B cell (primary cell): ENCODE measurements at regions not wholly inside any gene's neighbourhood (a gene's known extent, or its start where the extent isn't known, plus 50 kb on each side); places are given as distances from the start of the nearest gene placed in this dataset.

Source experiments
- ATAC-seq: fragments of 200-7000 bp; cut with Tn5 transposase; one replicate; pipeline ENCODE4 v1.10.0; 2021; ENCODE audit warnings: low read depth, mild to moderate bottlenecking, moderate number of reproducible peaks, moderate library complexity
- CTCF ChIA-PET: fragments of 350-600 bp; sonication (Branson Sonifier 250); formaldehyde crosslinking; loops from one replicate; lab custom pipeline; 2021; ENCODE audit warnings: antibody characterized with exemption, inconsistent platforms; lab: Charles Lee
- POLR2A ChIA-PET: fragments of 350-600 bp; sonication (Branson Sonifier 250); formaldehyde crosslinking; loops from one replicate; lab custom pipeline; 2021; ENCODE audit warnings: antibody characterized with exemption; lab: Charles Lee
- DNase-seq: peaks from one replicate; pipeline ENCODE4 v3.0.0; 2013
- H2AFZ ChIP-seq: 2 replicates; pipeline ENCODE4 v1.6.1; 2012; ENCODE audit warnings: mild to moderate bottlenecking, low read depth, low read length; ENCODE audit not compliant: insufficient read depth, poor library complexity, severe bottlenecking
- H3K27ac ChIP-seq, 2 donors: 1 replicate in 1 of 2; 2 replicates in 1 of 2; pipeline ENCODE4 v1.5.1; 2012 to 2013; ENCODE audit warnings: low read length in 2 of 2, mild to moderate bottlenecking in 2 of 2, moderate library complexity in 1 of 2
- H3K27me3 ChIP-seq, 4 experiments: fragments of 200-600 bp in 1 of 4; sonication (generic) in 1 of 4; replicated peaks in 1 of 4; 1 replicate in 2 of 4; 2 replicates in 2 of 4; pipeline versions ENCODE4 v1.6.1 to v1.7.0; 2013 to 2016; ENCODE audit warnings: low read length in 3 of 4, mild to moderate bottlenecking in 2 of 4, mixed read lengths in 1 of 4, moderate library complexity in 1 of 4; ENCODE audit not compliant: insufficient read depth in 4 of 4, control insufficient read depth in 3 of 4; ENCODE audit errors: control extremely low read depth in 1 of 4
- H3K36me3 ChIP-seq, 2 experiments: replicated peaks in 1 of 2; 1 replicate in 1 of 2; 2 replicates in 1 of 2; pipeline versions ENCODE4 v1.6.1 to v1.7.1; 2013; ENCODE audit warnings: low read length in 1 of 2; ENCODE audit not compliant: insufficient read depth in 2 of 2, control insufficient read depth in 1 of 2; ENCODE audit errors: control extremely low read depth in 1 of 2, extremely low read depth in 1 of 2
- H3K4me1 ChIP-seq, 2 donors: fragments of 200-600 bp in 1 of 2; sonication (generic) in 1 of 2; 1 replicate in 1 of 2; 2 replicates in 1 of 2; pipeline versions ENCODE4 v1.5.1 to v1.6.1; 2013 to 2017; ENCODE audit warnings: low read length in 2 of 2; ENCODE audit not compliant: control insufficient read depth in 2 of 2, insufficient read depth in 2 of 2
- H3K4me2 ChIP-seq: replicated peaks from 2 replicates; pipeline ENCODE3; 2012; ENCODE audit warnings: mild to moderate bottlenecking, low read depth, low read length; ENCODE audit not compliant: poor library complexity, severe bottlenecking
- H3K4me3 ChIP-seq, 5 experiments: fragments of 200-600 bp in 1 of 5; sonication (generic) in 1 of 5; 1 replicate in 3 of 5; 2 replicates in 2 of 5; pipeline versions ENCODE4 v1.5.1 to v1.7.0; 2011 to 2016; ENCODE audit warnings: low read length in 4 of 5, mild to moderate bottlenecking in 4 of 5, low read depth in 2 of 5, control low read depth in 1 of 5, moderate library complexity in 1 of 5; ENCODE audit not compliant: insufficient read depth in 1 of 5; ENCODE audit errors: control extremely low read depth in 1 of 5, extremely low read depth in 1 of 5
- H3K79me2 ChIP-seq: fragments of 200-600 bp; sonication (generic); one replicate; pipeline ENCODE4 v1.6.0; 2016; ENCODE audit warnings: low read length; ENCODE audit not compliant: control insufficient read depth, insufficient read depth
- H3K9ac ChIP-seq: fragments of 200-600 bp; sonication (generic); 2 replicates; pipeline ENCODE4 v1.6.1; 2017; ENCODE audit warnings: mild to moderate bottlenecking, low read length, moderate library complexity
- H3K9me3 ChIP-seq, 3 donors: one replicate each; pipeline versions ENCODE4 v1.6.1 to v1.7.1; 2013; ENCODE audit warnings: low read length in 2 of 3; ENCODE audit not compliant: control insufficient read depth in 2 of 3, insufficient read depth in 1 of 3; ENCODE audit errors: control extremely low read depth in 1 of 3
- H4K20me1 ChIP-seq: 2 replicates; pipeline ENCODE4 v1.6.0; 2012; ENCODE audit warnings: mild to moderate bottlenecking, low read length; ENCODE audit not compliant: insufficient read depth, control insufficient read depth, poor library complexity, severe bottlenecking
- H3K27ac Mint-ChIP-seq: one replicate; pipeline ENCODE4 v1.8.0; 2021; ENCODE audit warnings: mixed read lengths
- H3K27me3 Mint-ChIP-seq: one replicate; pipeline ENCODE4 v1.8.0; 2021; ENCODE audit warnings: mixed read lengths
- H3K4me1 Mint-ChIP-seq: one replicate; pipeline ENCODE4 v1.8.0; 2021; ENCODE audit warnings: mixed read lengths
- H3K4me3 Mint-ChIP-seq: one replicate; pipeline ENCODE4 v1.8.0; 2021; ENCODE audit warnings: mixed read lengths
- H3K9me3 Mint-ChIP-seq: one replicate; pipeline ENCODE4 v1.8.0; 2022; ENCODE audit warnings: mixed read lengths; ENCODE audit not compliant: insufficient read depth
- EZH2 ChIP-seq: IDR thresholded peaks from 2 replicates; pipeline ENCODE4 v1.6.1; 2012; ENCODE audit warnings: borderline replicate concordance, low read depth, mild to moderate bottlenecking, moderate library complexity, low read length; ENCODE audit not compliant: insufficient read depth, poor library complexity, severe bottlenecking
- WGBS: methylation state at CpG from one replicate; pipeline ENCODE4 v1.1.5; 2013; ENCODE audit warnings: missing lambda C conversion rate; ENCODE audit not compliant: insufficient coverage; 5-methylcytosine and 5-hydroxymethylcytosine counted together
- intact Hi-C: fragments of 100-400 bp; cut with micrococcal nuclease; formaldehyde crosslinking; loops from one replicate; pipeline ENCODE4 v1.10.0; 2022
- TF ChIP-seq, protein P1 (sequence below): fragments of 200-600 bp; IDR thresholded peaks from one replicate; pipeline ENCODE4 v1.8.0; 2022; ENCODE audit warnings: antibody characterized with exemption, mild to moderate bottlenecking

DNA sequence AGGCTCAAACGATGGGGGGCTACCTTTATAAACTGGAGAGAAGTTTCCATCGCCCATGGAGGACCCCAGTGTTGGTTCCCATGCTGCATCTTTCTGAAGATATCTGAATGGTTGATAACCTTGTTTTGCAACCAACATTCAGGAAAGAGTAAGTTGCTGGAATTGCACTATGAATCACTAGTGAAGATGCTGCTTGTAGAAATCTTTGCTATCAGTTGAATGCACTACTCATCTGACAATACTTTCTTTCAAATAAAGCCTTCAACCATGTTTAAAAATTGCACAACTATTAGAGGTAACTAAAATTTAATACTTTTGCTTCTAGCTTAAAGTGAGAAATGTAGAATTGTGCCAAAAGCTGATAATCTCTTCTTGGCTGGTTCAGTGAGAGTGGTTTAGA, 86.8 kb upstream of the HIVEP3 start:
- H3K27me3 ChIP-seq: no peaks in the 10 kb centered on the region
- Mint-ChIP-seq H3K4me3 (no peak overlapping the region), H3K4me1 (no peaks in the 10 kb centered on the region), H3K27me3 (peaks cover 10% of the 10 kb centered on the region), H3K27ac (no peak overlapping the region), H3K9me3 (no peaks in the 10 kb centered on the region)
- H3K27ac ChIP-seq: no peak overlapping the region
- no peaks in the 10 kb centered on the region for H3K9me3 ChIP-seq
- TF ChIP-seq, protein P1, sequence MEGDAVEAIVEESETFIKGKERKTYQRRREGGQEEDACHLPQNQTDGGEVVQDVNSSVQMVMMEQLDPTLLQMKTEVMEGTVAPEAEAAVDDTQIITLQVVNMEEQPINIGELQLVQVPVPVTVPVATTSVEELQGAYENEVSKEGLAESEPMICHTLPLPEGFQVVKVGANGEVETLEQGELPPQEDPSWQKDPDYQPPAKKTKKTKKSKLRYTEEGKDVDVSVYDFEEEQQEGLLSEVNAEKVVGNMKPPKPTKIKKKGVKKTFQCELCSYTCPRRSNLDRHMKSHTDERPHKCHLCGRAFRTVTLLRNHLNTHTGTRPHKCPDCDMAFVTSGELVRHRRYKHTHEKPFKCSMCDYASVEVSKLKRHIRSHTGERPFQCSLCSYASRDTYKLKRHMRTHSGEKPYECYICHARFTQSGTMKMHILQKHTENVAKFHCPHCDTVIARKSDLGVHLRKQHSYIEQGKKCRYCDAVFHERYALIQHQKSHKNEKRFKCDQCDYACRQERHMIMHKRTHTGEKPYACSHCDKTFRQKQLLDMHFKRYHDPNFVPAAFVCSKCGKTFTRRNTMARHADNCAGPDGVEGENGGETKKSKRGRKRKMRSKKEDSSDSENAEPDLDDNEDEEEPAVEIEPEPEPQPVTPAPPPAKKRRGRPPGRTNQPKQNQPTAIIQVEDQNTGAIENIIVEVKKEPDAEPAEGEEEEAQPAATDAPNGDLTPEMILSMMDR: no peak
- TF ChIP-seq EZH2: no peak
- H4K20me1 ChIP-seq: no peaks in the 10 kb centered on the region
- no peak overlapping the region for H3K9ac ChIP-seq
- ATAC-seq (no peak), DNase-seq (no peak)
- intact Hi-C loops: no loop called here
- H3K36me3 ChIP-seq: no peaks in the 10 kb centered on the region
- H2AFZ ChIP-seq: no peak overlapping the region
- no peak overlapping the region for H3K4me2 ChIP-seq
- no peak overlapping the region for H3K4me3 ChIP-seq
- ChIA-PET CTCF (no interaction called here), POLR2A (no interaction called here)
- 87% methylated on average over 2 of the region's 2 CpGs for WGBS
- no peaks in the 10 kb centered on the region for H3K79me2 ChIP-seq
- H3K4me1 ChIP-seq: no peaks in the 10 kb centered on the region

DNA sequence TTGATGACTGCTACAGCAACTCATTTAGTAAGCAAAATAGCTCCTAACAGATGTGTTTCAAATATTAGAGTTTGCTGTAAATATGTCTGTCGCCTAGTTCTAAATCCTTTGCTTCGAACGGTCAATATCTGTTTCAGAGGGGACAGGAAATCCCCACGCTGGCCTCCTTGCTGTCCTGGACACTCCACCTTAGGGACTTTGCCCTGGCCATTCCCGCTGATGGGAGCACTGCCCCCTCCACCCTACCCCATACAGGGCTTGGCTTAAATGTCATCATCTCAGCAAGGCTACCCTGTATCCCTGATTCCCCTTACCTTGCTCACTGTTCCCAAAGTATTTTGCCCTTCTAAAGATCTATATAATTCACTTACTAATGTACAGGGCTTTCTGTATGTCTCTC, 86.1 kb upstream of the HIVEP3 start:
- H3K9ac ChIP-seq: no peak overlapping the region
- ATAC-seq (no peak), DNase-seq (no peak)
- H2AFZ ChIP-seq: no peak overlapping the region
- WGBS: 95% methylated on average over 5 of the region's 5 CpGs
- no peaks in the 10 kb centered on the region for H3K36me3 ChIP-seq
- H3K4me1 ChIP-seq: no peaks in the 10 kb centered on the region
- H3K4me3 Mint-ChIP-seq: no peak overlapping the region
- no peak overlapping the region for H3K4me2 ChIP-seq
- ChIA-PET POLR2A (no interaction called here), CTCF (interaction anchor here (0.9 kb wide), 1 partner anchor 167 kb away, joined by 3 read pairs; no protein-coding TSS in a partner anchor)
- no peak overlapping the region for H3K27ac ChIP-seq
- H3K27ac Mint-ChIP-seq: no peak overlapping the region
- intact Hi-C loops: no loop called here
- no peak overlapping the region for H3K4me3 ChIP-seq
- no peaks in the 10 kb centered on the region for H3K79me2 ChIP-seq
- no peaks in the 10 kb centered on the region for H3K9me3 Mint-ChIP-seq
- peaks cover 10% of the 10 kb centered on the region for H3K27me3 Mint-ChIP-seq
- no peaks in the 10 kb centered on the region for H4K20me1 ChIP-seq
- no peaks in the 10 kb centered on the region for H3K27me3 ChIP-seq
- TF ChIP-seq EZH2: no peak
- TF ChIP-seq, protein P1: no peak
- H3K4me1 Mint-ChIP-seq: no peaks in the 10 kb centered on the region
- H3K9me3 ChIP-seq: no peaks in the 10 kb centered on the region
